H9 (cell line): ENCODE measurements at regions not wholly inside any gene's neighbourhood (a gene's known extent, or its start where the extent isn't known, plus 50 kb on each side); places are given as distances from the start of the nearest gene placed in this dataset.
"Not testable (repeated sequence)": the region's sequence is repeated elsewhere in the genome, so short reads cannot be mapped to it uniquely, and the experiment has no call there.

Source experiments
- DNase-seq: peaks from one replicate; pipeline ENCODE4 v3.0.0-alpha.2; 2017
- H2AFZ ChIP-seq: one replicate; pipeline ENCODE4 v1.6.1; 2013; ENCODE audit warnings: mild to moderate bottlenecking, low read length, control low read depth, moderate library complexity
- H2AK5ac ChIP-seq: 2 replicates; pipeline ENCODE4 v1.6.1; 2013; ENCODE audit warnings: low read length, control low read depth, mixed read lengths; ENCODE audit not compliant: insufficient read length
- H2BK120ac ChIP-seq: one replicate; pipeline ENCODE4 v1.6.1; 2013; ENCODE audit warnings: low read depth, mild to moderate bottlenecking, low read length, control low read depth, inconsistent platforms; ENCODE audit not compliant: poor library complexity, severe bottlenecking
- H2BK12ac ChIP-seq: 2 replicates; pipeline ENCODE4 v1.6.1; 2013; ENCODE audit warnings: low read length, control low read depth, mixed read lengths, low read depth; ENCODE audit not compliant: insufficient read length
- H2BK15ac ChIP-seq: 2 replicates; pipeline ENCODE4 v1.6.1; 2013; ENCODE audit warnings: low read depth, low read length, control low read depth
- H2BK20ac ChIP-seq: one replicate; pipeline ENCODE4 v1.6.1; 2013; ENCODE audit warnings: low read depth, mild to moderate bottlenecking, low read length, control low read depth, inconsistent platforms; ENCODE audit not compliant: poor library complexity, severe bottlenecking
- H2BK5ac ChIP-seq: 2 replicates; pipeline ENCODE4 v1.6.1; 2013; ENCODE audit warnings: low read length, control low read depth, mixed read lengths; ENCODE audit not compliant: insufficient read length
- H3K14ac ChIP-seq: 2 replicates; pipeline ENCODE4 v1.6.1; 2013; ENCODE audit warnings: low read length, control low read depth; ENCODE audit not compliant: insufficient read depth
- H3K18ac ChIP-seq: 2 replicates; pipeline ENCODE4 v1.6.1; 2013; ENCODE audit warnings: low read depth, mild to moderate bottlenecking, mixed read lengths, low read length, control low read depth; ENCODE audit not compliant: insufficient read length
- H3K23ac ChIP-seq: 2 replicates; pipeline ENCODE4 v1.6.1; 2013; ENCODE audit warnings: low read length, control low read depth, mixed read lengths, low read depth; ENCODE audit not compliant: insufficient read length
- H3K23me2 ChIP-seq: 2 replicates; pipeline ENCODE4 v1.6.1; 2013; ENCODE audit warnings: low read depth, mild to moderate bottlenecking, mixed read lengths, low read length, control low read depth; ENCODE audit not compliant: insufficient read length, poor library complexity, severe bottlenecking
- H3K27ac ChIP-seq: 2 replicates; pipeline ENCODE4 v1.5.1; 2013; ENCODE audit warnings: low read length, control low read depth, mixed read lengths, low read depth; ENCODE audit not compliant: insufficient read length
- H3K27me3 ChIP-seq: 2 replicates; pipeline ENCODE4 v1.6.1; 2013; ENCODE audit warnings: low read length, control low read depth, inconsistent platforms; ENCODE audit not compliant: insufficient read depth
- H3K4ac ChIP-seq: 2 replicates; pipeline ENCODE4 v1.6.1; 2013; ENCODE audit warnings: low read depth, mild to moderate bottlenecking, control low read depth, inconsistent platforms, low read length, moderate library complexity
- H3K4me1 ChIP-seq: 2 replicates; pipeline ENCODE4 v1.6.1; 2013; ENCODE audit warnings: low read length, control low read depth, inconsistent platforms; ENCODE audit not compliant: insufficient read depth
- H3K4me2 ChIP-seq: 2 replicates; pipeline ENCODE4 v1.6.1; 2013; ENCODE audit warnings: low read length, control low read depth, mixed read lengths; ENCODE audit not compliant: insufficient read length, insufficient read depth
- H3K56ac ChIP-seq: 2 replicates; pipeline ENCODE4 v1.6.1; 2013; ENCODE audit warnings: low read depth, mild to moderate bottlenecking, mixed read lengths, low read length, control low read depth; ENCODE audit not compliant: insufficient read length
- H3K79me1 ChIP-seq: 2 replicates; pipeline ENCODE4 v1.6.1; 2013; ENCODE audit warnings: low read depth, mild to moderate bottlenecking, moderate library complexity, low read length, control low read depth, inconsistent platforms; ENCODE audit not compliant: insufficient read depth, poor library complexity, severe bottlenecking
- H3K79me2 ChIP-seq: 2 replicates; pipeline ENCODE4 v1.6.1; 2013; ENCODE audit warnings: low read length, control low read depth, inconsistent platforms; ENCODE audit not compliant: insufficient read depth
- H3K9ac ChIP-seq: 2 replicates; pipeline ENCODE4 v1.6.1; 2013; ENCODE audit warnings: low read length, control low read depth, mixed read lengths; ENCODE audit not compliant: insufficient read length; ENCODE audit errors: extremely low read depth
- H3K9me3 ChIP-seq: one replicate; pipeline ENCODE4 v1.6.1; 2013; ENCODE audit warnings: low read depth, low read length, inconsistent platforms; ENCODE audit not compliant: control insufficient read depth
- H3T11ph ChIP-seq: one replicate; pipeline ENCODE4 v1.6.1; 2013; ENCODE audit warnings: mild to moderate bottlenecking, low read length, control low read depth, inconsistent platforms
- H4K20me1 ChIP-seq: one replicate; pipeline ENCODE4 v1.6.1; 2013; ENCODE audit not compliant: control insufficient read depth, insufficient read length, insufficient read depth
- H4K5ac ChIP-seq: 2 replicates; pipeline ENCODE4 v1.6.1; 2013; ENCODE audit warnings: low read depth, mild to moderate bottlenecking, mixed read lengths, low read length, control low read depth; ENCODE audit not compliant: insufficient read length
- H4K8ac ChIP-seq: replicated peaks from 2 replicates; pipeline ENCODE4 v1.6.1; 2013; ENCODE audit warnings: low read length, control low read depth, mixed read lengths, low read depth; ENCODE audit not compliant: insufficient read length
- H4K91ac ChIP-seq: 2 replicates; pipeline ENCODE4 v1.6.1; 2013; ENCODE audit warnings: low read depth, mild to moderate bottlenecking, moderate library complexity, mixed read lengths, low read length, control low read depth; ENCODE audit not compliant: insufficient read length
- H3K27ac Mint-ChIP-seq, 3 experiments: 2 replicates in 2 of 3; 3 replicates in 1 of 3; pipeline ENCODE4 v1.8.0; 2020 to 2021; ENCODE audit warnings: mixed read lengths in 3 of 3, mild to moderate bottlenecking in 1 of 3, moderate library complexity in 1 of 3
- H3K27me3 Mint-ChIP-seq: 2 replicates; pipeline ENCODE4 v1.8.0; 2021; ENCODE audit warnings: low read depth, mild to moderate bottlenecking, moderate library complexity, mixed read lengths
- H3K36me3 Mint-ChIP-seq, 3 experiments: 2 replicates in 2 of 3; 3 replicates in 1 of 3; pipeline ENCODE4 v1.8.0; 2020 to 2021; ENCODE audit warnings: low read depth in 3 of 3, mixed read lengths in 3 of 3; ENCODE audit not compliant: insufficient read depth in 1 of 3
- H3K4me1 Mint-ChIP-seq, 2 experiments: 2 replicates each; pipeline ENCODE4 v1.8.0; 2020; ENCODE audit warnings: mixed read lengths in 2 of 2
- H3K4me3 Mint-ChIP-seq, 2 experiments: 2 replicates in 1 of 2; 3 replicates in 1 of 2; pipeline ENCODE4 v1.8.0; 2020 to 2021; ENCODE audit warnings: mild to moderate bottlenecking in 2 of 2, mixed read lengths in 2 of 2, moderate library complexity in 1 of 2
- H3K9me3 Mint-ChIP-seq, 2 experiments: 2 replicates in 1 of 2; 3 replicates in 1 of 2; pipeline ENCODE4 v1.8.0; 2020; ENCODE audit warnings: mild to moderate bottlenecking in 2 of 2, mixed read lengths in 2 of 2, moderate library complexity in 1 of 2
- CTCF ChIP-seq: fragments of 200-600 bp; sonication (generic); conservative IDR thresholded peaks from 3 replicates; pipeline ENCODE4 v1.8.0; 2021; ENCODE audit warnings: antibody characterized with exemption, mild to moderate bottlenecking
- WGBS: extraction: QIAGEN DNeasy Blood & Tissue Kit; methylation state at CpG from one replicate; pipeline ENCODE4 v1.1.7; 2013; ENCODE audit warnings: missing lambda C conversion rate, low lambda C conversion rate, mixed read lengths; ENCODE audit not compliant: insufficient read length; ENCODE audit errors: extremely low coverage; 5-methylcytosine and 5-hydroxymethylcytosine counted together

- Histone ChIP-seq H3K23me2 (no peaks in the 10 kb centered on the region), H2BK12ac (no peak overlapping the region), H3K4me2 (no peak overlapping the region), H3K56ac (no peak overlapping the region), H3K27ac (no peak overlapping the region), H2BK5ac (no peak overlapping the region), H3K14ac (no peak overlapping the region), H3K18ac (no peak overlapping the region), H3T11ph (no peak overlapping the region), H4K5ac (no peak overlapping the region), H3K79me1 (no peaks in the 10 kb centered on the region), H3K4ac (no peak overlapping the region), H2BK15ac (no peak overlapping the region), H3K79me2 (no peaks in the 10 kb centered on the region), H3K9me3 (peaks cover 100% of the 10 kb centered on the region), H2BK20ac (no peak overlapping the region), H4K91ac (no peak overlapping the region), H4K8ac (no peak overlapping the region), H3K4me1 (no peaks in the 10 kb centered on the region), H3K23ac (no peak overlapping the region), H2AK5ac (no peak overlapping the region), H3K27me3 (no peaks in the 10 kb centered on the region), H4K20me1 (no peaks in the 10 kb centered on the region), H2AFZ (no peak overlapping the region), H3K9ac (no peak overlapping the region), H2BK120ac (no peak overlapping the region)
- no CpG with 5 or more reads among the region's 3 CpGs for WGBS
- Mint-ChIP-seq H3K36me3 (peaks cover 32 to 67% (median 40%) of the 10 kb centered on the region in 3 experiments), H3K4me3 (no peak overlapping the region), H3K27ac (no peak overlapping the region), H3K27me3 (peaks cover 11% of the 10 kb centered on the region), H3K4me1 (no peaks in the 10 kb centered on the region), H3K9me3 (peaks cover 92 to 94% of the 10 kb centered on the region in 2 experiments)
- no peak for TF ChIP-seq CTCF
- DNase-seq: no peak
Observed at GRCh38 chr21:9780441-9780937, 740.9 kb upstream of the TPTE start.

GRCh38 chr21:9783587-9783986, 737.8 kb upstream of the TPTE start:
- H4K91ac ChIP-seq, H3K4ac ChIP-seq, H3K23ac ChIP-seq, H3K56ac ChIP-seq, H2AK5ac ChIP-seq, H3T11ph ChIP-seq, H3K27me3 ChIP-seq, H3K27ac Mint-ChIP-seq, DNase-seq, H3K14ac ChIP-seq, H2BK15ac ChIP-seq, H4K5ac ChIP-seq, H3K27ac ChIP-seq, H2BK120ac ChIP-seq, H3K79me2 ChIP-seq, H4K20me1 ChIP-seq, H3K4me1 Mint-ChIP-seq, H2BK12ac ChIP-seq, H3K18ac ChIP-seq, H3K23me2 ChIP-seq, H3K4me3 Mint-ChIP-seq, H3K79me1 ChIP-seq, H3K4me2 ChIP-seq, H3K4me1 ChIP-seq, H3K27me3 Mint-ChIP-seq, H4K8ac ChIP-seq, H2BK5ac ChIP-seq, H3K9ac ChIP-seq, H2BK20ac ChIP-seq, H2AFZ ChIP-seq: not testable (repeated sequence)
- Mint-ChIP-seq H3K9me3 (peaks cover 92 to 93% of the 10 kb centered on the region in 2 experiments), H3K36me3 (peaks cover 28 to 67% (median 45%) of the 10 kb centered on the region in 3 experiments)
- peaks cover 98% of the 10 kb centered on the region for H3K9me3 ChIP-seq
- no CpG with 5 or more reads among the region's 2 CpGs for WGBS
